ENCODE measurements at regions not wholly inside any gene's neighbourhood (a gene's known extent, or its start where the extent isn't known, plus 50 kb on each side); places are given as distances from the start of the nearest gene placed in this dataset.

- H3K9me3 ChIP-seq (ENCODE audit: control insufficient read depth, low read depth, low read length), result no peaks in the 10 kb centered on the region
- no peaks in the 10 kb centered on the region for H3K27me3 ChIP-seq (ENCODE audit: control insufficient read depth, insufficient read depth, low read length)
- H3K27ac ChIP-seq (ENCODE audit: low read length), result no peak overlapping the region
- H3K36me3 ChIP-seq (ENCODE audit: control insufficient read depth, low read depth, low read length), result no peaks in the 10 kb centered on the region
- no peaks in the 10 kb centered on the region for H3K4me1 ChIP-seq (ENCODE audit: control insufficient read depth, low read depth, low read length)
- no peak overlapping the region for H3K9ac ChIP-seq (ENCODE audit: low read length)
- no peak overlapping the region for H3K4me3 ChIP-seq (ENCODE audit: low read length)
Measured at GRCh38 chr2:34602262-34602661, 1003.2 kb upstream of the FAM98A start.

GRCh38 chr2:34601561-34601960, 1002.5 kb upstream of the FAM98A start:
- no peaks in the 10 kb centered on the region for H3K9me3 ChIP-seq (ENCODE audit: control insufficient read depth, low read depth, low read length)
- no peaks in the 10 kb centered on the region for H3K36me3 ChIP-seq (ENCODE audit: control insufficient read depth, low read depth, low read length)
- no peaks in the 10 kb centered on the region for H3K4me1 ChIP-seq (ENCODE audit: control insufficient read depth, low read depth, low read length)
- no peak overlapping the region for H3K27ac ChIP-seq (ENCODE audit: low read length)
- H3K9ac ChIP-seq (ENCODE audit: low read length), result no peak overlapping the region
- H3K27me3 ChIP-seq (ENCODE audit: control insufficient read depth, insufficient read depth, low read length), result no peaks in the 10 kb centered on the region
- no peak overlapping the region for H3K4me3 ChIP-seq (ENCODE audit: low read length)

- H3K36me3 ChIP-seq (ENCODE audit: control insufficient read depth, low read depth, low read length), result no peaks in the 10 kb centered on the region
- H3K4me1 ChIP-seq (ENCODE audit: control insufficient read depth, low read depth, low read length), result no peaks in the 10 kb centered on the region
- no peak overlapping the region for H3K4me3 ChIP-seq (ENCODE audit: low read length)
- no peaks in the 10 kb centered on the region for H3K9me3 ChIP-seq (ENCODE audit: control insufficient read depth, low read depth, low read length)
- H3K27ac ChIP-seq (ENCODE audit: low read length), result no peak overlapping the region
- H3K27me3 ChIP-seq (ENCODE audit: control insufficient read depth, insufficient read depth, low read length), result no peaks in the 10 kb centered on the region
- no peak overlapping the region for H3K9ac ChIP-seq (ENCODE audit: low read length)
Measured at GRCh38 chr2:34578641-34579040, 979.5 kb upstream of the FAM98A start.

- Histone ChIP-seq H3K4me1 (ENCODE audit: control insufficient read depth, low read depth, low read length) (no peaks in the 10 kb centered on the region), H3K27ac (ENCODE audit: low read length) (no peak overlapping the region), H3K9me3 (ENCODE audit: control insufficient read depth, low read depth, low read length) (no peaks in the 10 kb centered on the region), H3K4me3 (ENCODE audit: low read length) (no peak overlapping the region), H3K9ac (ENCODE audit: low read length) (no peak overlapping the region), H3K27me3 (ENCODE audit: control insufficient read depth, insufficient read depth, low read length) (no peaks in the 10 kb centered on the region), H3K36me3 (ENCODE audit: control insufficient read depth, low read depth, low read length) (no peaks in the 10 kb centered on the region)
Measured at GRCh38 chr2:34570266-34570872, 971.3 kb upstream of the FAM98A start.

GRCh38 chr2:34567128-34567527, 968.0 kb upstream of the FAM98A start:
- Histone ChIP-seq H3K4me1 (ENCODE audit: control insufficient read depth, low read depth, low read length) (no peaks in the 10 kb centered on the region), H3K9me3 (ENCODE audit: control insufficient read depth, low read depth, low read length) (no peaks in the 10 kb centered on the region), H3K9ac (ENCODE audit: low read length) (no peak overlapping the region), H3K36me3 (ENCODE audit: control insufficient read depth, low read depth, low read length) (no peaks in the 10 kb centered on the region), H3K4me3 (ENCODE audit: low read length) (no peak overlapping the region), H3K27me3 (ENCODE audit: control insufficient read depth, insufficient read depth, low read length) (no peaks in the 10 kb centered on the region), H3K27ac (ENCODE audit: low read length) (no peak overlapping the region)

GRCh38 chr2:34552337-34552736, 953.2 kb upstream of the FAM98A start:
- Histone ChIP-seq H3K27me3 (ENCODE audit: control insufficient read depth, insufficient read depth, low read length) (no peaks in the 10 kb centered on the region), H3K27ac (ENCODE audit: low read length) (no peak overlapping the region), H3K9me3 (ENCODE audit: control insufficient read depth, low read depth, low read length) (no peaks in the 10 kb centered on the region), H3K4me1 (ENCODE audit: control insufficient read depth, low read depth, low read length) (no peaks in the 10 kb centered on the region), H3K4me3 (ENCODE audit: low read length) (no peak overlapping the region), H3K9ac (ENCODE audit: low read length) (no peak overlapping the region), H3K36me3 (ENCODE audit: control insufficient read depth, low read depth, low read length) (no peaks in the 10 kb centered on the region)

GRCh38 chr2:34549710-34550345, 950.7 kb upstream of the FAM98A start:
- H3K36me3 ChIP-seq (ENCODE audit: control insufficient read depth, low read depth, low read length), result no peaks in the 10 kb centered on the region
- no peak overlapping the region for H3K27ac ChIP-seq (ENCODE audit: low read length)
- no peaks in the 10 kb centered on the region for H3K27me3 ChIP-seq (ENCODE audit: control insufficient read depth, insufficient read depth, low read length)
- no peak overlapping the region for H3K9ac ChIP-seq (ENCODE audit: low read length)
- H3K4me3 ChIP-seq (ENCODE audit: low read length), result no peak overlapping the region
- no peaks in the 10 kb centered on the region for H3K9me3 ChIP-seq (ENCODE audit: control insufficient read depth, low read depth, low read length)
- H3K4me1 ChIP-seq (ENCODE audit: control insufficient read depth, low read depth, low read length), result no peaks in the 10 kb centered on the region

GRCh38 chr2:34547900-34548299, 948.8 kb upstream of the FAM98A start:
- no peaks in the 10 kb centered on the region for H3K27me3 ChIP-seq (ENCODE audit: control insufficient read depth, insufficient read depth, low read length)
- H3K9ac ChIP-seq (ENCODE audit: low read length), result no peak overlapping the region
- no peaks in the 10 kb centered on the region for H3K4me1 ChIP-seq (ENCODE audit: control insufficient read depth, low read depth, low read length)
- no peak overlapping the region for H3K27ac ChIP-seq (ENCODE audit: low read length)
- no peak overlapping the region for H3K4me3 ChIP-seq (ENCODE audit: low read length)
- no peaks in the 10 kb centered on the region for H3K36me3 ChIP-seq (ENCODE audit: control insufficient read depth, low read depth, low read length)
- H3K9me3 ChIP-seq (ENCODE audit: control insufficient read depth, low read depth, low read length), result no peaks in the 10 kb centered on the region

- Histone ChIP-seq H3K9ac (ENCODE audit: low read length) (no peak overlapping the region), H3K4me1 (ENCODE audit: control insufficient read depth, low read depth, low read length) (no peaks in the 10 kb centered on the region), H3K27ac (ENCODE audit: low read length) (no peak overlapping the region), H3K27me3 (ENCODE audit: control insufficient read depth, insufficient read depth, low read length) (no peaks in the 10 kb centered on the region), H3K36me3 (ENCODE audit: control insufficient read depth, low read depth, low read length) (no peaks in the 10 kb centered on the region), H3K9me3 (ENCODE audit: control insufficient read depth, low read depth, low read length) (no peaks in the 10 kb centered on the region), H3K4me3 (ENCODE audit: low read length) (no peak overlapping the region)
Measured at GRCh38 chr2:34547340-34547739, 948.2 kb upstream of the FAM98A start.

- Histone ChIP-seq H3K9me3 (ENCODE audit: control insufficient read depth, low read depth, low read length) (no peaks in the 10 kb centered on the region), H3K9ac (ENCODE audit: low read length) (no peak overlapping the region), H3K4me3 (ENCODE audit: low read length) (no peak overlapping the region), H3K27ac (ENCODE audit: low read length) (no peak overlapping the region), H3K4me1 (ENCODE audit: control insufficient read depth, low read depth, low read length) (no peaks in the 10 kb centered on the region), H3K27me3 (ENCODE audit: control insufficient read depth, insufficient read depth, low read length) (no peaks in the 10 kb centered on the region), H3K36me3 (ENCODE audit: control insufficient read depth, low read depth, low read length) (no peaks in the 10 kb centered on the region)
Measured at GRCh38 chr2:34545486-34546136, 946.5 kb upstream of the FAM98A start.

GRCh38 chr2:34534761-34535160, 935.7 kb upstream of the FAM98A start:
- H3K27ac ChIP-seq (ENCODE audit: low read length), result no peak overlapping the region
- H3K27me3 ChIP-seq (ENCODE audit: control insufficient read depth, insufficient read depth, low read length), result no peaks in the 10 kb centered on the region
- H3K4me3 ChIP-seq (ENCODE audit: low read length), result no peak overlapping the region
- H3K9ac ChIP-seq (ENCODE audit: low read length), result no peak overlapping the region
- H3K36me3 ChIP-seq (ENCODE audit: control insufficient read depth, low read depth, low read length), result no peaks in the 10 kb centered on the region
- H3K9me3 ChIP-seq (ENCODE audit: control insufficient read depth, low read depth, low read length), result no peaks in the 10 kb centered on the region
- no peaks in the 10 kb centered on the region for H3K4me1 ChIP-seq (ENCODE audit: control insufficient read depth, low read depth, low read length)

- H3K9ac ChIP-seq (ENCODE audit: low read length), result no peak overlapping the region
- no peak overlapping the region for H3K27ac ChIP-seq (ENCODE audit: low read length)
- no peaks in the 10 kb centered on the region for H3K4me1 ChIP-seq (ENCODE audit: control insufficient read depth, low read depth, low read length)
- no peaks in the 10 kb centered on the region for H3K27me3 ChIP-seq (ENCODE audit: control insufficient read depth, insufficient read depth, low read length)
- no peaks in the 10 kb centered on the region for H3K9me3 ChIP-seq (ENCODE audit: control insufficient read depth, low read depth, low read length)
- H3K4me3 ChIP-seq (ENCODE audit: low read length), result no peak overlapping the region
- no peaks in the 10 kb centered on the region for H3K36me3 ChIP-seq (ENCODE audit: control insufficient read depth, low read depth, low read length)
Measured at GRCh38 chr2:34534341-34534740, 935.2 kb upstream of the FAM98A start.
